GM19467 (cell line): ENCODE measurements at regions not wholly inside any gene's neighbourhood (a gene's known extent, or its start where the extent isn't known, plus 50 kb on each side); places are given as distances from the start of the nearest gene placed in this dataset.

Experiments used
- ATAC-seq: cut with Tn5 transposase; IDR thresholded peaks from one replicate; pipeline ENCODE4 v1.9.1; 2021; ENCODE audit warnings: mild to moderate bottlenecking, moderate library complexity; ENCODE audit not compliant: unreplicated experiment

DNA sequence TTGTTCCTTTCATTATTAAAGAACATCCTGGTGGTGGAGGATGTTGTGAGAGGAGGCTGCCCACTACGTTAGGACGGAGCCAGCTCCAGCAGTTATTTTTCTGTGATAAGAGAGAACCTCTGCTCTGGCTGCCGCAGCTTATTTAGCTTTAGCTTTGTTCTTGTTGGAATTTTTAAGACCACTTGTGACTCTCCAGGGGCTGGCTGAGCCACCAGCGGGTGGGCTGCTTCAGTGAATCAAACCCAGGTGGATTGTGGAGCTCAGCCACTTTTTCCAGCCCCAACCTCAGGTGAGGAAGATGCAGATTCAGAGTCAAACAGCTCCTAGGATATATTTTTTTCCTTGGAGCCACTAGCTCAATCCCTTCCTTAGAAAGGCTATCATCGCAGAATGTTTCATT is 83.1 kb upstream of the CTTNBP2NL start:
- no peak for ATAC-seq

DNA sequence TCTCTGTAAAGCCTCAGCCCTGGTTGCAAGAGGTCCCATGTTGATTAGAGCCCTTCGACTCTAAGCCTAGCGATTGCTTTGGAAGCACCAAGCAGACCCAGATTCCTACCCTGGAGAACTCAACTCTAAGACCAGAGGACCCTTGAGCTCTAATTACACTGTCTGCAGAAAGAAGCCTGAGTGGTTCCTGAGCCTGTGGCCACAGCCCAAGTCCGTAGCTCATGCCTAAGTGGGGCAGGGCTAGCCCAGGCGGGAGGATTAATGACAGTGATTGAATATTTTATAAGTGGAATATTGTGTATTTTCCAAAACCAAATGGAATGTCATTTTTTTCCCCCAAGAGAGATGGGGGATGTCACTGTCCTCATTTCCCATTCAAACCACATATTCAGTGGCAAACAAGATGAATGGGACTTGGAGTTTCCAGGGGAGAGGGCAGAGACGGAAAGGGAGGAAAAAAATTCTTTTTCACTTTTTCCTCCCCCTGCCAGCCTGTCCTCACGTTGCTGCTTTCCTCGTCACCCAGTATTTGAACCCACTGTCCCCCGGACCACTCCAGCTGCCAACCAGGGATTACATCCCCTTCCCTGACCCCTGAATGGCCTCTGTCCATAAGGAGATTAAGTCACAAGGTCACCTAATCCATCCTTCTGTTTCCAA is 79.6 kb upstream of the CTTNBP2NL start:
- ATAC-seq: no peak

DNA sequence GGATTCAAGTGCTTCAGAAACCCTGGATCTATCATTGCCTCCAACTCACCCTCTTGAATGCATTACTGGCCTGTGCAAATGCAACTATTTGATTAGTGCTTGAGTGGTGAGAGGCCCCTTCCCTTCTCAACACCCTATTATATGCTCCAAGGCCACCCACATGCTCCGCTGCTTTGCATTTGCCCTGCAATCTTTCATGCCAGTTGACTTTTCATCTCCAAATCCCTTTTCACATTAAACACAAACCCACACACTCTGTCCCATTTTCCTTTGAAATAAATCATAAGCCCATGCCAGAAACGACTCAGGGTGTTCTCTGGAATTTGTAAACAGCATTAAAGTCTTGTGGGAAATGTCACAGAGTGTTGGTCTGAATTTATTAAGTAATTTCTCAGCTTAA is 78.9 kb upstream of the CTTNBP2NL start:
- ATAC-seq: no peak

DNA sequence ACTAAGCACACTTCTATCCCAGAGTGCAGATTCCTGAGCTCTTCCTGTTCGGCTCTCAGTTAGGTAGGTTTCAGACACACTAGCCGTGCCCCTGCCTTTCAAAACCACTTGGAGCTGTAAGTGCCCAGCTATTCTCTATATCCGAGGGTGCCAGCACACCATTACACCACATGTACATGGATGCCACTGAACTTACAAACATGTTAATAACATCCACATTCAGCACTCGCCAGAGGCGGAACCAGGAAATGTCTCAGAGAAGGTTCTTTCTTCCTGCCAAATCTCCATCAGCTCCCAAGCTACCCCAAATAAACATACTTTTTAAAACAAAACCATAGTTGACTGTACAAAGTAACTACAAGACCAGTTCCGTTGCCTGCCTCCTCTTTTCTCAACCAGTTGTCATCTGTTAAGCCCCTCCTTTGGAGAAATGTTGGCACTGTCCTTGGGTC is 78.4 kb upstream of the CTTNBP2NL start:
- no peak for ATAC-seq

DNA sequence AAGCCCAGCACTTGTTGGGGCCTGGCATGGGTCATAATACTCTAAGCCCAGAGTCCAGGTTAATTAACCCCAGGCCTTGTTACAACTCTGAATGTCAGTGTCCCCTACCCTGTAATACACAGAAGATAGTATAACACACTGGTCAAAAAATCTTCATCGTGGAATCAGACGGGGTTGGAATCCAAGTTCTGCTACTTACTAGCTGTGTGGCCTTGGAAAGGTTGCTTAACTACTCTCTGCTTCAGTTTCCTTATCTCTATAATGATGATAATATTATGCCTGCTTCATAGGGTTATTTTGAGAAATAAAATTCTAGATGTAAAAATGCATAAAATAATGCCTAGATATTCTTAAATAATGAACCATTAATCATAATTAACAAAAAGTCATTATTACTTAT is 77.8 kb upstream of the CTTNBP2NL start:
- ATAC-seq: no peak

DNA sequence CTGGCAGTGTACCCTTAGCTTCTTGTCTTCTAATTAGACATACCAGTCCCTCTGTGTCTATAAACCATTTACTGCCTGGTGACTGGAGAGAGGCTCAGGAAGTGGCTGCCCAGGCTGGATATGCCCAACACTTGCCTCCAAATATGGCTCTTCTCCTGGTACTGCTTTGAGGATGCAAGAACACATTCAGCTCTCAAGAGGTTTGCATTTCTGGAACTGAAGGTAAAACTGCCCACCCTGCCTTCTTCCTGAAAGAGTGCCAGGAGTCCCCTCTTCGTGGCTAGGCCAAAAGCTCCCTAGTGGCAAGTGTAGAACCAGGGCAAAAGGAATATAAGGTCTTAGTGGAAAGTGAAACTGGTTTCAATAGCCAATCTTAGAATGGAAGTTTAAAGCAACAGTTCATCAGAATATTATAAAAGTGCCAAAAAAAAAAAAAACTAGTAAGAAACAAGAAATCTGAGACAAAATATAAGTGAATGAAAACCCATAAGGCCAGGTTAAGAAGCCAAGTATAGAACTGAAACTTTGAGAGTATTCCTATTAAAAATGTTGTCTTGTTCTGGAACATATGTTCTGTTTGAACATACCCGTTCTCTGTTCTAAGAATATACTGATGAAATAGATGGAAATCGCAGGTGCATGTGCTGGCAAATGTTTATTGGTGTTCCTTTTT is 77.2 kb upstream of the CTTNBP2NL start:
- no peak for ATAC-seq

DNA sequence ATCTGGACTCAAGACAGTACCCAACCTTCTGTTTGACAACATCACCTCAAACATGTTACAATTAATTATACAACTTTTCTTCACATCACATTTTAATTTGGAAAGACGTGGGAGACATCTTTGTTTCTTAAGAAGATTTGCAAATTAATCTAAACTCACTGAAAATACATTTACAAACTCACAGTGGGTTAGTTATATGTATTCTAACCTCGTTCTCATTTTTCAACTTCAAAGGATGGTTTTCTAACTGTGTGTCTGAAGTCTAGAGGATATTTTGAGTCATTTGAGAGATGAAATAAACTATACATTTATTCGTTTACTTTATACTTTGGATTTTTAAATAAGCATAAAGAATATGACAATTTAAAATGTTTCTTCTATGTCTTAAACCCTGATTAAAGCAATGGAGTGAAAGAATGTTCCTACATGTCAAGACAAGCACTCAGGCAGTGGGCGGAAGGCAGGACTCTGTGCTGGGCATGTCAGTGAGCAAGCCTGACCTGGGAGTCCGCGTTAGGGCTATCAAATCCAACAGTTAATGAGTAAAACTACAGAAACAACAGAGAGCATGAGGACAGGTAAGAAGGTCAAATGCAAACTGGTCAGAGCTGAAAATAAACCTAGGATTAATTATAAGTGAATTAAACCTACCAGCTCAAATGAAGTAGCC is 76.5 kb upstream of the CTTNBP2NL start:
- ATAC-seq: no peak

DNA sequence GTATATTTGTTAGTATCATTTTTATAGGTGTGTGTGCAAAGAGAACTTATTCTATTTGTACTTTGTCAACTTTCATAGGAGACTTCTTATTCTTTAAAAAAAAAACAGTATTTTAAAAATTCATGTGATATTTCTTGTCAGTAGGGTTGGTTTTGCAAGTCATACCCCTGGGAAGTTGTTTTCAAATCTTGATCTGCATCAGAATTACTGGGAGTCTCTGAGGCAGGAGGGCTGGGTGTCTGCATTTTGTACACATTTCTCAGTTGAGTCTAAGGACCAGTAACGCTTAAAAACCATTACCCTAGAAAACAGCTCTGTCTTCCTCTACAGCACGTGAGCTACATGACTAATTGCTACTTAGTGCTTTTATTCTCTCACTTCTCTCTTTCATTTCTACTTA is 76.0 kb upstream of the CTTNBP2NL start:
- no peak for ATAC-seq

DNA sequence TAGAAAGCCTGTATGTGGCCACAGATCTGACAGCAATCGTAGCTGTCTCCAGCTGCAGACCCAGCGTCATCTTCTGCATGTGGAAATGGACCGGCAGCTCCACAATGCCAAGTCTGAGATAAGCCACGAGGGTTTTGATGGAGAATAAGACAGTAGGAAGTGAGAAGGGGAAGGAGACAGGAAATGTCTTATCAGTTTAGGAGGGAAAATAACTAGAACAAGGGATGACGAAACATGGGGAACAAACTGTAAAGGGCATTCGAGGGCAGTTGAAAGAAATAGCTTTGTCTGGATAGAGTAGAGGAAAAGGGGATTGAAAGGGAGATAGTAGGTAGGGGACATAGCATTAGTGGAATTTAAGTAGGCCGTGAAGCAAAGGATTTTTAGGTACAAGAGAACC is 74.0 kb upstream of the CTTNBP2NL start:
- no peak for ATAC-seq

DNA sequence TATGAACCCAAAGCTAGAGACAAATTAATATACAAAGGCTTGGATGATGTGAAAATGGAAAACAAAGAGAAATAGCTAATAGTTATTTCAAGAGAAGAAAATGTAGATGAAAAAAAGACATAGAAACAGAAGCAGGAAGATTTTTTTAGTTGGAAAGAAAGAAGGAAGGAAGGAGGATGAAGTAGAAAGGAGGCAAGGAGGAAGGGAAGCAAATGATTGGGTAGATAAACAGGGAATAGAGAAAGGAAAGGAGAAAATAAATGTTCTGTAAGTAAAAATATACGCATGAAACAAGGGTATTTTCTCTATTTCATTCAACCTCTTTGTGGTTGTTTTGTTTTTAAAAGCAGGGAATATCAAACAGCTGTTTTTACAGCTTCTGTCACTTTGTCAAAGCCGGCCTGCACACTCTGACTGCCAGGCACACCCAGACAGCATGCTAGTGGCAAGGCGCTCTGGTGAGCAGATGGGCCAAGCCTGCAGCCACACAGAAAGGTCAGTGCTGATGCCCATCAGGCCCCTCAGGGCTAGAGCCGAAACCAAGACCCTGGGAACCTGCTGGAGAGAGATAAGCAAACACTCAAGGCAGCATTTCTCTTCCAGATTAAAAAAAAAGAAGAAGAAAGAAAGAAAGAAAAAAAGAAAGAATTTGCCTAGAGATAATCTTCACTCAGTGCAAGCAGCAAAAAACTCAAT is 72.9 kb upstream of the CTTNBP2NL start:
- ATAC-seq: no peak

DNA sequence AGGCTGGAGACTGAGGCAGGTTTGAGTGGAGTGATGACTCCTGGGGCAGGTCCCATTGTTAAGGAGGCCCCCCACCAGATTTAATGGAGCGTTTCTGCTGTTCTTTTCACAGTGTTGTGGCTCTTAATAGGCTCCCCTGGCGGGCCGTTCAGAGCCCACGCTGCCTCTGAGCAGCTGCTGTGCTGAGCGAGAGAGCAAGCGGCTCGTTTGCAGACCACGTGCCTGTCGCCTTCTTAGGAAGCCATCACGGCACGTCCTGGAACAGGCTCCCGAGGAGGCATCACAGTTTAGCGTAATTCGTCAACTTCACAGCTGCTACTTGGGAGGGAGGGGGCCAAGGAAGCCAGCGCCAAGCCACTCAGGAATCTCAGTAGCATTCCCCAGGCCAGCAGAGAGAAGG is 70.5 kb upstream of the CTTNBP2NL start:
- ATAC-seq: no peak

DNA sequence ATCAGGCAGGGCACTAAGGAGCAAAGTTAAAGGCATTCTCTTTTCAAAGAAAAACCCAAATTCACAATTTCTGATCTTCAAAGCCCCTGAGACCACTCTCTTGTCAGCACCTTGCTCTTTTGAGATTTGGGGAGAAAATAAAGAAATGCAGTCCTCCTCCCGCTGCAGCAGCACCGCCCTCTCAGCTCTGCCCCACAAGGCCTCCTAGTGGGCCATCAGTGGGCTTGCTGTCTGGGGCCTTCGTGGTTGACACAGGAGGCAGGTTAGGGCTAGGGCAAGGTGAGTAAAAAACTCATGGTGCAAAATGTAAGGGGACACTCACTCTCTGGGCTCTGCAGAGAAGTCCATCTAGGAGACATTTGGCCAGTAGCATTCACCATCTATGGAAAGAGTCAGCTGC is 67.4 kb upstream of the CTTNBP2NL start:
- ATAC-seq: no peak

DNA sequence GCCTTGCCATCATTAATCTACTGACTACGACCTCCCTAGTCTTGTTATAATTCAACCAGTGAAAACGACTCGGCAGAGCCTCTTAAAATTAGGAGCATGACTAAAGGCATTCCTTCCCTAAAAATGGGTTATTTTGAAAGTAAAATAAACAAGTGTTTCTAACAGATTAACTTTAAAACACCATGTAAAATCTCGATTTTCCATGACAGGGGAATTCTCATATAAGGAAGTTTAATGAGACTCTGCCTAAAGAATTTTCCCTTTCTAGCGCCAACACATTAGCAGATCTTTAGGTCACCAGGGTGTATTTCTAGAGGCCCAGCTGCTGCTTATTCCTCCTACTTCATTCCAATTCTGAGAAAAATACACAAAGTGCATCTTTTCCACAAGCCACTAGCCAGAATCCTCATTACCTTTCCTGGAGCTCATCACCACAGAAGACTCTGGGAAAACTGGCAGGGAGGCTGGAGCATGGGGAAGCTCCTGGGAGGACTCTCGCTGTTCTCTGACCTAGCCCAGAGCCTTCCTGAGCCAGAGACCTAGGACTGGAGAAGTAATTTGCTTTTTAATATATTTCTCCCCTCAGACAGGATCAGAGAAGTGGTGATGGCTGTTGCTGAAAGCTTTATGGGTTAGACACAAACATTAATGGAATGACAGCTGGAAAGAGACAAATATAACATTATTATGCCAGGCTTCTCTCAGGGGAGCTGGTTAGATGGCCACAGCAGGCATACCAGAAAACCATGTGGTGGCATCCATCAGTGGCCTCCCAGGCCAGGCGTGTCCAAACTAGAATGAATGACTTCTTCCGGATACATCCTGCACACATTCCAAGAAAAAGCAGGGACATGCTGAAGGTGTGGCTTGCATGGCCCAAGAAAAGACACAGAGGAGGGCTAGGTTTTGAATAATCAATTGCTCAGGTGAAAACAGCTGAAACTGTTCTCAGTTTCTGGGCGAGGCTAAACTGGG is 63.6 kb upstream of the CTTNBP2NL start:
- no peak for ATAC-seq

DNA sequence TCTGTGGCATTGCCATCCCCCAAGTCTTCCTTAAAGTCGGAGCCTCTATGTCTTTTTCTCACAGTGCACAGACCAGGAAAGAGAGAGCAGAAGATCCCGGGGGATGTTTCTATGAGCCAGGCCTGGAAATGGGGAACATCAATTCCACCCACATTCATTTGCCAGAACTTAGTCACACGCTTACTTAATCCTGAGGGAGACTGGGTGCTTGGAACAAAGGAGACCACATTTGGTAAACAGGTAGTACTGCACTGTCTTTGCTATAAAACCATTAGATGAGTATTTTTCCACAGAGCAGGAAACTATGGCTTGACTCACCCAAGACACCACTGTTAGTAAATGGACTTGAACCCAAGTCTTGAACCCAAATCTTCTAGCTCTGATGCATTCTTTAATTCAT is 60.7 kb upstream of the CTTNBP2NL start:
- no peak for ATAC-seq

DNA sequence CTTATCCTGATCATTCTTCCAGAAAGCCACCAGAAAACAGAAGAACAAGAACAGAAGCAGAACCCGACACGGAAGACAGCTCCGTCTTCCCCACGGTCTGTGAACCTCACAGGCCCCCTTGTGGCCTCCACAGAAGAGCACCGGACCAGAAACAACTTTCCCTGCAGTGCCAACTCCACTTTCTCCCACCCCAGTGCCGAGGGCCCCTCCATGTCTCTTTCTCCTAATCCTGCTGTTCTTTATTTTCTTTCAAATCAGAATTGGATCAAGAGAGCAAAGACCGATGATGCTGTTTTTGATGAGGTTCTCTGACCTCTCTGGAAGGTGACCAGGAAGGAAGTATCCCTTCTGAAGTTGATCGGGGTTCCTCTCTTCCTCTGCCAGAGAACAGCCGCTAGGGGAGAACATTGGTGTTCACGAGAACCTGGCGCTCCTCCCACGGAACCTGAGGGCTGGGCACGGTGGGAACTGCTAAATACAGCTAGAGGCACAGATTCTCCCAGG is 58.9 kb upstream of the CTTNBP2NL start:
- no peak for ATAC-seq

DNA sequence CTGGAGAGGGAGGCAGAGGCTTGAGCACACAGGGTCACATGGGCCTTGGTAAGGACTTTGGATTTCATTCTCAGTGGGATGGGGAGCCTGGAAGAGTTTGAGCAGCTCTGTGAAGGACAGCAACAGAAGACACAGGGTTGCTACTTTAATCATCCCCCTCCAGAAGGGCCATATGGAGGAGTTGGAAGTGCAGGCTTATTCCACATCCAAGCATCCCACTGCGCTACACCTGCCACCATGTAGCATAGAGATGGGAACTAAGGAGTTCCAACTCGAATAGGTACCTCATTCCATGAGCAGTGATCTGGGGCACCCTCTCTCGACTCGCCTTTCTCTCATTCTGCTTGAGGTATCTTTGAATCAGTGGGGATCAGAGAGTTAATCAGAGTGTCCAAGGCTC is 54.0 kb upstream of the CTTNBP2NL start:
- no peak for ATAC-seq

DNA sequence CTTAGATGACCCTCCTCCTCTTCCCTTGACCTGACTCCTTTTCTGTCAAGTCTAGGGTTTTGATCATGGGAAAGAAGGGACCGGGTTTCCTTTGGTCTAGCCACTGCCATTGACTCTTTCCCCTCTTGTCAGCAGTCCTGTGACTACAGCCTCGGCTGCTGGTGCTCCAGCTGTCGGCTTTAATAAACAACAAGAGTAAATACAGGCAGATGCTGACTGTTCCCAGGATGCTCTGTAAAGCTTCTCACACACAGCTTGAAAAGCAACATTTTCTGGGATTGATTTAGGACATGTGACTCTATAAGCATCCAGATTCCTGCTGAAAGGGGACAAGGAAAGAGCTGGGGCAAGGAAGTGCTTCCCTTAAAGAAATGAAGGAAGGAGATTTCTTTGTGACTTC is 53.5 kb upstream of the CTTNBP2NL start:
- ATAC-seq: no peak

DNA sequence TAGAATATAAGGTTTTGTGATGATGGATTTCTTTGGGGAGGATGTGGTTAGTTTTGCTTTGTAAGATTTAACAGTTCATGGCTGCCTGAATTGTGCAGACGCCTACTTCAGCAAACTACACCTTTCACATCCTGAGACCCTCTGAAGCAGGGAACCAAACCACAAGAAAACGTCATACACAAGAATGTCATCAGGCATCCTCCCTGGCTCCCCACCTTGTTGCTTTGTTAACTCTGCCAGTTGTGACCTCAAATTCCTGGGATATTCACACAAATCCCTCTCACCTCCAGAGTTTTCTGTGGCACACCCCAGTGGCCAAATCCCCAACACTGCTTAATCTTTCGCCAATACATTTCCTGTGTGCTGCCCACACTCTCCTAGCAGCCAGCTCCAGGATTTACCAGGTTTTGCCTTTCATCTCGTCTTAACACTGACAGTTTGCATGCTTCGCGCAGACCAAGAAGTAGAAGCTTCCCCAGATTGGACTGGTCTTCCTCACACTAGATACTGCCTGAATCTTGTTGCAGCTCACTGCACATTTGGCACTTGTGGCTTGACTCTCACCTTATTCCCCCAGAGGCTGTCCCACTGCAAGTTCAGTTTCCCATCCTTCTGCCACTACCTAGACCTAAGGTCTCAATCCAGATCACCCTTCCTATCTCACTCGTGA is 51.1 kb upstream of the CTTNBP2NL start:
- peak; percentile 61 for ATAC-seq
